Hematopoietic multipotent progenitor cell treated with erythropoietin and hydrocortisone succinate and interleukin-3 and kit ligand, for 17 days (in vitro differentiated cells): ENCODE measurements at regions not wholly inside any gene's neighbourhood (a gene's known extent, or its start where the extent isn't known, plus 50 kb on each side); places are given as distances from the start of the nearest gene placed in this dataset.
"Not testable (repeated sequence)": the region's sequence is repeated elsewhere in the genome, so short reads cannot be mapped to it uniquely, and the experiment has no call there.

Source experiments
- DNase-seq: peaks from one replicate; pipeline ENCODE4 v3.0.0-alpha.2; 2015; ENCODE audit warnings: low spot score

GRCh38 chr16:35102780-35103403 lies 1643.5 kb downstream of the TP53TG3F start:
- no peak for DNase-seq

GRCh38 chr16:35111772-35112171 lies 1652.4 kb downstream of the TP53TG3F start:
- DNase-seq: not testable (repeated sequence)

DNA sequence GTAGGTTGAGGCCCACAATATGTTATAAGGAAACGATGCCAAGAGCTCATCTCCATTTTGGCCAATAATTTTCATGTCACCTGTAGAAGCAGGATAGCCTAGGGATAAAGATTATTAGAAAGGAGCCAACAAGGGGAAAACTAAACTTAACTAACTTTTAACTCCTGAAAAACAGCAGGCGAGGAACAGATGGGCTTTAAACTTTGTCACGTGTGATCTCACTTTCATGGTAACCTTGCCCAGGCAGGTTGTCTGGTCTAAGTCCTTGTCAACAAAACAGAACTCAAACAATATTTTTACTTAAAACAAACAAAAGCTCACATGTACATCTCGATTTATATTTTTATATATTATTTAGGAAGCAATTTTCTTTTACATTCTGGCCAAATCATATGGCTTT lies 1672.0 kb downstream of the TP53TG3F start:
- no peak for DNase-seq

- DNase-seq: no peak
These were observed 1675.1 kb downstream of the TP53TG3F start for GRCh38 chr16:35134471-35134870.

DNA sequence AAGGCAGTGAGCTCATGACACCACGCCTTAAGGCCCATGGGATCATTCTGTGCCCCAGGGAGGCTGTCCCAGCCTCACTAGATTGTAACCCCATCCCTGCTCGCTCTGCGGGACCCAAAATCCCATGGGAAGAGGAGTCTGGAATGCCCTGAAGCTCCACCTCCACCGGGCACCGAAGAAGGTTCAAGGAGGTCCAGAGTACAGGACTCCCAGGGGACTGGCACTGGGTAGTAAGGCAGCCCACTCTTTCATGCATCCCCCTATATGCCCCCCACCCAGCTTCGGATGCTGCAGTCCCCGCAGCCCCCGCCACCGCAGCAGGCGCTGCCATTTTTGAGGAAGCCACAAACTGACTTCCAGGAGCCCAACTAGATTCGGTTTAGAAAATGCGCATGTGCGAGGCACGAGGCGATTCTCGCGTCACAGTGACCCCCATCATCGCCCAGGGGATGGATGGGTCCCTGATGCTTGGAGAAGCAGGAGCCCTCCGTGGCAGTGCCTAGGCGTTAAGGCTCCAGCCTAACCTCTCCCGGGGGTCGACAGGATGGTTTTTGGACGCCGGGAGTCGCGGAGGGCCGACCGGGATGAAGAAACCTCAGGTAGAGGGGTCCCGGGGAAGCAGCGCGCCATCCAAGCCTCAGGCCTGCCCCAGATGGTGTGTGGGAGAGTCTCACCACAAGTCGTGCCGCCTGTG lies 1681.0 kb downstream of the TP53TG3F start:
- no peak for DNase-seq

DNA sequence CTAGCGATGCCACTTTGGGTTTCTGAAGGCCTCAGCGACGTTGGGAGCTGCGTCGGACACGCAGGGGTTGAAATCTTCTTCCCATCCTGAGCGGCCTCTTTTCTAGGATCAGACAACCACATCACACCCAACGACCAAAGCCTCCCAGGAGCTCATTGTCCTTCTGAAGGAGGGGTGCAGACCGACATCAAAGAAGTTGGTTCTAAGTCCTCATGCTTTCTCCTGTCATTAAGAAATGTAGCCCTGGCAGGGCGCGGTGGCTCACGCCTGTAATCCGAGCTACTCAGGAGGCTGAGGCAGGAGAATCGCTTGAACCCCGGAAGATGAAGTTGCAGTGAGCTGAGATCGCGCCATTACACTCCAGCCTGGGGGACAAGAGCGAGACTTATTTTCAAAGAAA lies 1681.9 kb downstream of the TP53TG3F start:
- DNase-seq: no peak

DNA sequence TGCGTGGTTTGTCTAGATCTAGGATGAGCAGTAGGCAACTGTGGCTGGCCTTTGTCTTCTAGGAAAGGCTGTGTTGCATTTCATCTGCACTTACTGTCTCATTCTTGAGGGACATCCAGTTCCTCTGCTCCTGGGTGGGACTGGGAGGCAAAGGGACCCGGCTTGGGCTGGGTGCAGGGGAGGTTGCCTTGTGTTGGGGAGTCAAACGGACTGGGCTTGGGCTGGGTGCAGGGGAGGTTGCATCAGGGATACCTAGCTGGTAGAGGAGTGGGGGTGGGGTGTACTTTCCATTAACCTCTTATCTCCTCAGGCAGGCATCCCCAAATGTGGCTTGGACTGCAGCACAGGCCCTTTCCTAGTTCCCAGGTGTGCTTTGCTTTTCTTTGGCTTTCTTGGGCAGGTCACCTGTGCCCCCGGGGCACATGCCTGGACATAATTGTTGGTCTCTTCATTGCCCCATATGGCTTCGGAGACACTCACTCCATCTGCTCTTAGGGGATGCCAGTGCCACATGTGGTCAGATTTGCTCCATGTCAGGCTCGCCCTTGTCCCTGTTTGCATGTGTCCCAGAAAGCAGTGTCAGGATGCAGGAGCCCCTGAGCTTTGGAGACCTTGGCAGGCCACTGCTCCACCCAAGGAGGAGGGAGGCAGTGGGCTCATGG lies 1682.9 kb downstream of the TP53TG3F start:
- no peak for DNase-seq

GRCh38 chr16:35142809-35143192 lies 1683.4 kb downstream of the TP53TG3F start:
- no peak for DNase-seq

- no peak for DNase-seq
These were observed 1685.0 kb downstream of the TP53TG3F start for GRCh38 chr16:35144212-35144932.

GRCh38 chr16:35146031-35146710 lies 1686.8 kb downstream of the TP53TG3F start:
- no peak for DNase-seq

GRCh38 chr16:35146723-35147458 lies 1687.5 kb downstream of the TP53TG3F start:
- DNase-seq: no peak

GRCh38 chr16:35147556-35148504 lies 1688.4 kb downstream of the TP53TG3F start:
- DNase-seq: no peak

- no peak for DNase-seq
These were observed 1689.3 kb downstream of the TP53TG3F start for GRCh38 chr16:35148748-35149147.

- DNase-seq: no peak
These were observed 1690.1 kb downstream of the TP53TG3F start for GRCh38 chr16:35149550-35149949.

- no peak for DNase-seq
These were observed 1691.4 kb downstream of the TP53TG3F start for GRCh38 chr16:35150805-35151312.

GRCh38 chr16:35152067-35152627 lies 1692.7 kb downstream of the TP53TG3F start:
- DNase-seq: no peak

DNA sequence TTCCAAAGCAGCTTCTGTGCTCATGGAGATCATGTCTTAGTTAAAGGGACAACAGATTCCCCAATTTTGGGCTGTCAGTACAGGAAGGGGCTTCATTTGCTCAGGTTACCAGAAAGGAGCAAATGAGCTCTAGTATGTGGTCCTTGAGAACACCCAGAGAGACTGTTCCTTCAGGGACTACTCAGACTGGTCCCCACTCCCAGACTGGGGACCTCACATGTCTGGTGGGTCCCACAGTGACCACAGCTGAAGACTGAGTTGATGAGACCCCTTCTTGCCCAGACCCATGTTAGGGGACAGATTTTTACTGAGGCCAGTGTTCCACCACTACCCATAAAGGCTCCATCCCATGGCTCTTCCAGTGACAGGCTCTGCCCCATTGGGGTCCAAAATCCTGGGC lies 1695.2 kb downstream of the TP53TG3F start:
- DNase-seq: no peak

DNA sequence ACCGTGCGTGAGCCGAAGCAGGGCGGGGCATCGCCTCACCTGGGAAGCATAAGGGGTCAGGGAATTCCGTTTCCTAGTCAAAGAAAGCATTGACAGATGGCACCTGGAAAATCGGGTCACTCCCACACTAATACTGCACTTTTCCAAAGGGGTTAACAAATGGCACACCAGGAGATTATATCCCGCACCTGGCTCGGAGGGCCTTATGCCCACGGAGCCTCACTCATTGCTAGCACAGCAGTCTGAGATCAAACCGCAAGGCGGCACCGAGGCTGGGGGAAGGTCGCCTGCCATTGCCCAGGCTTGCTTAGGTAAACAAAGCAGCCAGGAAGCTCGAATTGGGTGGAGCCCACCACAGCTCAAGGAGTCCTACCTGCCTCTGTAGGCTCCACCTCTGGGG lies 1698.1 kb downstream of the TP53TG3F start:
- not testable (repeated sequence) for DNase-seq

DNA sequence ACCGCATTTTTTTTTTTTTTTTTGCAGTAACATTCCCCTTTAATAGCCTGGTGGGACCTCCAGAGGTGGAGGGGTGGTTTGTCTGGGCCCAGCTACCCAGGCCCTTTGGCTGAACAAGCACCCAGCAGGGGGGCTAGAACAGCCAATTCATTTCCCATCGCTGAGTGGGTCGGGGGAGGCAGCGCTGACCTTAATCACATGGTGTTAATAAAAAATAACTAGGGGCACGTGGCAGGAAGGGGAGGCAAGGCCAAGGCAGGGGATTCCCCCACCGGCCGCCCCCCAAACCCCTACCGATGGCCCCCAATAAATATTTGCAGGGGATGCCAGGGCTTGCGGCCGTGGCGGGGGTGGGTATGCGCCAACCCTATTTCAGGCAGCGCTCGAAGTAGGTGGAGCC lies 1709.9 kb downstream of the TP53TG3F start:
- DNase-seq: not testable (repeated sequence)

DNA sequence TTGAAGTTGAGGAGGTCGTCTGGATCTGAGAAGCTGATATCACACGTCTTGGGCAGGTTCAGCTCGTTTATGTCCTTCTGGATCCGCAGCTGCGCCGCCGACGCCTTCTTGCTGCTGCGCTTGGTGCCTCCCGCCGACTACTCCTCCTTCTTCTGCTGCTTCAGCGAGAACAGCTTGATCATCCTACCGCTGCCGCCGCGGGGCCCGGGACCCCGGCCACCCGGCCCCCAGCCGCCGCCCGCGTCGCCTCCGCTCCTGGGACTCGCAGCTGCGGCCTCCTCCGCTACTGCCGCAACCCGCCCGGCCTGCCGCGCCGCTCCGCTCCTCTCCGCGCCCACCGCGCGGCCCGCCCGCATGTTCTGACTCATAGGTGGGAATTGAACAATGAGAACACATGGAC lies 1710.6 kb downstream of the TP53TG3F start:
- not testable (repeated sequence) for DNase-seq
